HG03196 (cell line): ENCODE measurements at regions not wholly inside any gene's neighbourhood (a gene's known extent, or its start where the extent isn't known, plus 50 kb on each side); places are given as distances from the start of the nearest gene placed in this dataset.

Source experiments
- ATAC-seq: cut with Tn5 transposase; IDR thresholded peaks from one replicate; pipeline ENCODE4 v1.9.1; 2021; ENCODE audit not compliant: unreplicated experiment

- ATAC-seq, result no peak
These were observed 168.8 kb upstream of the NRIP1 start for GRCh38 chr21:15233611-15234010.

GRCh38 chr21:15236111-15236510 is 171.3 kb upstream of the NRIP1 start:
- ATAC-seq, result no peak

- ATAC-seq, result no peak
These were observed 176.0 kb upstream of the NRIP1 start for GRCh38 chr21:15240848-15241247.

GRCh38 chr21:15241997-15242736 is 177.4 kb upstream of the NRIP1 start:
- ATAC-seq, result no peak

GRCh38 chr21:15242906-15243305 is 178.1 kb upstream of the NRIP1 start:
- ATAC-seq, result no peak

GRCh38 chr21:15243406-15243805 is 178.6 kb upstream of the NRIP1 start:
- no peak for ATAC-seq

GRCh38 chr21:15247613-15248012 is 182.8 kb upstream of the NRIP1 start:
- no peak for ATAC-seq

GRCh38 chr21:15249285-15249993 is 184.6 kb upstream of the NRIP1 start:
- no peak for ATAC-seq

GRCh38 chr21:15250384-15250783 is 185.6 kb upstream of the NRIP1 start:
- ATAC-seq, result no peak

- no peak for ATAC-seq
These were observed 187.6 kb upstream of the NRIP1 start for GRCh38 chr21:15252431-15252830.

- ATAC-seq, result no peak
These were observed 189.3 kb upstream of the NRIP1 start for GRCh38 chr21:15254111-15254510.

- ATAC-seq, result no peak
These were observed 190.5 kb upstream of the NRIP1 start for GRCh38 chr21:15255261-15255660.

GRCh38 chr21:15255763-15256162 is 191.0 kb upstream of the NRIP1 start:
- no peak for ATAC-seq

GRCh38 chr21:15256996-15257395 is 192.2 kb upstream of the NRIP1 start:
- no peak for ATAC-seq

GRCh38 chr21:15257646-15258045 is 192.8 kb upstream of the NRIP1 start:
- ATAC-seq, result no peak

- no peak for ATAC-seq
These were observed 195.0 kb upstream of the NRIP1 start for GRCh38 chr21:15259824-15260223.

GRCh38 chr21:15260604-15261003 is 195.8 kb upstream of the NRIP1 start:
- ATAC-seq, result no peak

GRCh38 chr21:15264084-15264665 is 199.4 kb upstream of the NRIP1 start:
- ATAC-seq, result no peak

- no peak for ATAC-seq
These were observed 207.4 kb upstream of the NRIP1 start for GRCh38 chr21:15272171-15272570.

- ATAC-seq, result no peak
These were observed 207.8 kb upstream of the NRIP1 start for GRCh38 chr21:15272591-15272990.

GRCh38 chr21:15273244-15273643 is 208.4 kb upstream of the NRIP1 start:
- no peak for ATAC-seq
